ENCODE measurements at regions not wholly inside any gene's neighbourhood (a gene's known extent, or its start where the extent isn't known, plus 50 kb on each side); places are given as distances from the start of the nearest gene placed in this dataset.
"Not testable (repeated sequence)": the region's sequence is repeated elsewhere in the genome, so short reads cannot be mapped to it uniquely, and the experiment has no call there.

DNA sequence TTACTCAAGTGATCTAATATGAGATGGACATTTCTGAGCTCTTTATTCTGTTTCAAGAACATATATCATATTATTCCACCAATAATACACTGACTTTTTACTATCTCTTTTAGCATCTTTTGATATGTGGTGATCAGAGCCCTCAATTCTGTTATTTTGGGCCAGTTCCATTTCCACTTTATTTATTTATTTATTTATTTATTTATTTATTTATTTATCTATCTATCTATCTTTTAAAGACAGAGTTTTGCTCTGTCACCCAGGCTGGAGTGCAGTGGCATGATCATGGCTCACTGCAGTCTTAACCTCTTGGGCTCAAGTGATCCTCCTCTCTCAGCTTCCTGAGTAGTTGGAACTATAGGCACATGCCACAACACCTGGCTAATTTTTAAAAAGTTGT is 57.4 kb upstream of the GRID2 start:
- TF ChIP-seq, protein P1, sequence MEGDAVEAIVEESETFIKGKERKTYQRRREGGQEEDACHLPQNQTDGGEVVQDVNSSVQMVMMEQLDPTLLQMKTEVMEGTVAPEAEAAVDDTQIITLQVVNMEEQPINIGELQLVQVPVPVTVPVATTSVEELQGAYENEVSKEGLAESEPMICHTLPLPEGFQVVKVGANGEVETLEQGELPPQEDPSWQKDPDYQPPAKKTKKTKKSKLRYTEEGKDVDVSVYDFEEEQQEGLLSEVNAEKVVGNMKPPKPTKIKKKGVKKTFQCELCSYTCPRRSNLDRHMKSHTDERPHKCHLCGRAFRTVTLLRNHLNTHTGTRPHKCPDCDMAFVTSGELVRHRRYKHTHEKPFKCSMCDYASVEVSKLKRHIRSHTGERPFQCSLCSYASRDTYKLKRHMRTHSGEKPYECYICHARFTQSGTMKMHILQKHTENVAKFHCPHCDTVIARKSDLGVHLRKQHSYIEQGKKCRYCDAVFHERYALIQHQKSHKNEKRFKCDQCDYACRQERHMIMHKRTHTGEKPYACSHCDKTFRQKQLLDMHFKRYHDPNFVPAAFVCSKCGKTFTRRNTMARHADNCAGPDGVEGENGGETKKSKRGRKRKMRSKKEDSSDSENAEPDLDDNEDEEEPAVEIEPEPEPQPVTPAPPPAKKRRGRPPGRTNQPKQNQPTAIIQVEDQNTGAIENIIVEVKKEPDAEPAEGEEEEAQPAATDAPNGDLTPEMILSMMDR (IDR thresholded peaks at IDR 0.05), result no peak
- intact Hi-C loops (cut with DNase I), result no loop called here
- H3K36me3 ChIP-seq, result no peaks in the 10 kb centered on the region
- no peaks in the 10 kb centered on the region for H3K9me3 ChIP-seq
- no peak for DNase-seq
- no peak overlapping the region for H3K9ac ChIP-seq (ENCODE audit: low read depth in 2 of 2, low read length in 2 of 2)
- no peak overlapping the region for H3K27ac ChIP-seq
- no peaks in the 10 kb centered on the region for H3K4me1 ChIP-seq
- H3K4me3 ChIP-seq, result no peak overlapping the region
- no peaks in the 10 kb centered on the region for H3K27me3 ChIP-seq

DNA sequence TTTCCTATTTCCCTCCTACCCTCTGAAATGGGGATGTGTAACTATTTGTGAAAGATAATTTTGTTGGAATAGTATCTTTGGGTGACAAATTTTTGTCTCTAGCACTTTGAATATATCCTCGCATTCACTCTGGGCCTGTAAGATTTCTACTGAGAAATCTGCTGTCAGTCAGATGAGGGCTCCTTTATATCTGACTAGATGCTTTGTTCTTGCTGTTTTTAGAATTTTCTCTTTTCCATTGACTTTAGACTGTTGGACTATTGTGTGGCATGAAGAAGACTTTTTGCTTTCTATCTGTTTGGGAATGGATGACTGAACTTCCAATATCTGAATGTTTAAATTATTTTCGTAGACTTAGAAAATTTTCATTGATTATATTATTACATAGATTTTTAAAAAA is 54.2 kb upstream of the GRID2 start:
- H3K4me1 ChIP-seq, result no peaks in the 10 kb centered on the region
- H3K9me3 ChIP-seq, result no peaks in the 10 kb centered on the region
- H3K27me3 ChIP-seq, result no peaks in the 10 kb centered on the region
- H3K9ac ChIP-seq (ENCODE audit: low read depth in 2 of 2, low read length in 2 of 2), result no peak overlapping the region
- intact Hi-C loops (cut with DNase I), result no loop called here
- TF ChIP-seq, protein P1 (IDR thresholded peaks at IDR 0.05), result no peak
- H3K36me3 ChIP-seq, result no peaks in the 10 kb centered on the region
- DNase-seq, result no peak
- no peak overlapping the region for H3K4me3 ChIP-seq
- no peak overlapping the region for H3K27ac ChIP-seq

DNA sequence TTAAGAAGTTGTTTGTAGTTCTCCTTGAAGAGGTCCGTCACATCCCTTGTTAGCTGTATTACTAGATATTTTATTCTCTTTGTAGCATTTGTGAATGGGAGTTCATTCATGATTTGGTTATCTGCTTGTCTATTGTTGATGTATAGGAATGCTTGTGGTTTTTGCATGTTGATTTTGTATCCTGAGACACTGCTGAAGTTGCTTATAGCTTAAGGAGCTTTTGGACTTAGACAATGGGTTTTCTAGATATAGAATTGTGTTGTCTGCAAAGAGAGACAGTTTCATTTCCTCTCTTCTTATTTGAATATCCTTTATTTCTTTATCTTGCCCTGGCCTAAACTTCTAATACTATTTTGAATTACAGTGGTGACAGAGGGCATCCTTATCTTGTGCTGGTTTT is 52.1 kb upstream of the GRID2 start:
- DNase-seq, result no peak
- no peaks in the 10 kb centered on the region for H3K9me3 ChIP-seq
- intact Hi-C loops (cut with DNase I), result no loop called here
- no peaks in the 10 kb centered on the region for H3K36me3 ChIP-seq
- TF ChIP-seq, protein P1 (IDR thresholded peaks at IDR 0.05), result no peak
- H3K4me1 ChIP-seq, result no peaks in the 10 kb centered on the region
- H3K27ac ChIP-seq, result no peak overlapping the region
- H3K27me3 ChIP-seq, result no peaks in the 10 kb centered on the region
- H3K9ac ChIP-seq (ENCODE audit: low read depth in 2 of 2, low read length in 2 of 2), result no peak overlapping the region
- H3K4me3 ChIP-seq, result no peak overlapping the region

DNA sequence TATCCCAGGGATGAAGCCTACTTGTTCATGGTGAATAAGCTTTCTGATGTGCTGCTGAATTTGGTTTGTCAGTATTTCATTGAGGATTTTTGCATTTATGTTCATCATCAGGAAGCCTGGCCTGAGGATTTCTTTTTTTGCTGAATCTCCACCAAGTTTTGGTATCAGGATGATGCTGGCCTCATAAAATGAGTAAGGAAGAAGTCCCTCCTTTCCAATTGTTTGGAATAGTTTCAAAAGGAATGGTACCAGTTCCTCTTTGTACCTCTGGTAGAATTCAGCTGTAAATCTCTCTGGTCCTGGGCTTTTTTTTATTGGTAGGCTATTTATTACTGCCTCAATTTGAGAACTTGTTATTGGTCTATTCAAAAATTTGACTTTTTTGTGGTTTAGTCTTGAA is 51.4 kb upstream of the GRID2 start:
- H3K4me1 ChIP-seq; DNase-seq; H3K36me3 ChIP-seq; H3K9me3 ChIP-seq; H3K9ac ChIP-seq (ENCODE audit: low read depth in 2 of 2, low read length in 2 of 2); H3K27ac ChIP-seq; H3K4me3 ChIP-seq; H3K27me3 ChIP-seq; intact Hi-C loops (cut with DNase I): not testable (repeated sequence)

DNA sequence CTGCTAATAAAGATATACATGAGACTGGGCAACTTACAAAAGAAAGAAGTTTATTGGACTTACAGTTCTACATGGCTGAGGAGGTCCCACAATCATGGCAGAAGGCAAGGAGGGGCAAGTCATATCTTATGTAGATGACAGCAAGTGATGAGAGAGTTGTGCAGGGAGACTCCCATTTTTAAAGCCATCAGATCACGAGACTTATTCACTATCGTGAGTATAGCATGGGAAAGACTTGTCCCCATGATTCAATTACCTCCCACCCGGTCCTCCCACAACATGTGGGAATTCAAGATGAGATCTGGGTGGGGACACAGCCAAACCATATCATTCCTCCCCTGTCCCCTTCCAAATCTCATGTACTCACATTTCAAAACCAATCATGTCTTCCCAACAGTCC is 50.9 kb upstream of the GRID2 start:
- Histone ChIP-seq H3K4me1 (no peaks in the 10 kb centered on the region), H3K9ac (ENCODE audit: low read depth in 2 of 2, low read length in 2 of 2) (no peak overlapping the region), H3K4me3 (no peak overlapping the region), H3K9me3 (no peaks in the 10 kb centered on the region), H3K27me3 (no peaks in the 10 kb centered on the region), H3K36me3 (no peaks in the 10 kb centered on the region), H3K27ac (no peak overlapping the region)
- TF ChIP-seq, protein P1 (IDR thresholded peaks at IDR 0.05), result no peak
- no peak for DNase-seq
- intact Hi-C loops (cut with DNase I), result no loop called here

DNA sequence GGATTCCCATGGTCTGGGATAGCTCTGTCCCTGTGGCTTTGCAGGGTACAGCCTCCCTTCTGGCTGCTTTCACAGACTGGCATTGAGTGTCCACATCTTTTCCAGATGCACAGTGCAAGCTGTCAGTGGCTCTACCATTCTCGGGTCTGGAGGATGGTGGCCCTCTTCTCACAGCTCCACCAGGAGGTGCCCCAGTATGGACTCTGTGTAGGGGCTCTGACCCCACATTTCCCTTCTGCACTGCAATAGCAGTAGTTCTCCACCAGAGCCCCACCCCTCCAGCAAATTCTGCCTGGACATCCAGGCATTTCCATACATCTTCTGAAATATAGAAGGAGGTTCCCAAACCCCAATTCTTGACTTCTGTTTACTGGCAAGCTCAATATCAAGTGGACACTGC is 50.2 kb upstream of the GRID2 start:
- DNase-seq, result no peak
- Histone ChIP-seq H3K9me3 (no peaks in the 10 kb centered on the region), H3K36me3 (no peaks in the 10 kb centered on the region), H3K27me3 (no peaks in the 10 kb centered on the region), H3K4me3 (no peak overlapping the region), H3K9ac (ENCODE audit: low read depth in 2 of 2, low read length in 2 of 2) (no peak overlapping the region), H3K27ac (no peak overlapping the region), H3K4me1 (no peaks in the 10 kb centered on the region)
- TF ChIP-seq, protein P1 (IDR thresholded peaks at IDR 0.05), result no peak
- intact Hi-C loops (cut with DNase I), result no loop called here
